IMR-90 (cell line): ENCODE measurements at regions not wholly inside any gene's neighbourhood (a gene's known extent, or its start where the extent isn't known, plus 50 kb on each side); places are given as distances from the start of the nearest gene placed in this dataset.

Experiments
- CTCF ChIP-seq: conservative IDR thresholded peaks from 2 replicates; pipeline ENCODE4 v1.5.1; 2012; ENCODE audit warnings: mild to moderate bottlenecking, low read depth, low read length, improper control_type of control experiment
- FOS ChIP-seq: fragments of 150-350 bp; IDR thresholded peaks from 2 replicates; pipeline ENCODE4 v1.6.1; 2016; ENCODE audit warnings: low read depth, low read length
- RCOR1 ChIP-seq: IDR thresholded peaks from 2 replicates; pipeline ENCODE4 v1.6.1; 2012; ENCODE audit warnings: mild to moderate bottlenecking, low read length, improper control_type of control experiment; ENCODE audit not compliant: insufficient replicate concordance

GRCh38 chr6:76840865-76841264 lies 622.4 kb downstream of the HTR1B start:
- TF ChIP-seq CTCF: no peak
- TF ChIP-seq FOS: no peak
- TF ChIP-seq RCOR1: no peak
